ENCODE measurements at regions not wholly inside any gene's neighbourhood (a gene's known extent, or its start where the extent isn't known, plus 50 kb on each side); places are given as distances from the start of the nearest gene placed in this dataset.

DNA sequence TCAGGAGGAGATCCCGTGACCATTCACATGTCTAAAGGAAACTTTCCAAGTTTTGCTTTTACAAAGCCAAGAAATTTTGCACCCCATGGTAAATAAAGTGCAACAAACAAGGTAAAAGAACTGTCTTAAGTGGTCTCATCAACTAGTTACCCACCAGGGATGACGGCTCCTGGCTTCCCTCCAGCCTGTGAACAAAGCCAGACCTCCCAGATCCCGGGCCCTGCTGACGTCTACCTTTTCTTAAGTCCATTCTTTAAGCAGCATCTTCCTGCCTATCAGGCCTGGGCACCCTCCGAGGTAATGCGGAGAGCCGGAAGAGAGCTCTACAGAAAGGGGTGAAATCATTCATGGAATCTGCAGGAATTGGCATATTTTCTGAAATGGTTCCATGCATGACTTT is 58.0 kb upstream of the DAAM1 start:
- ChIA-PET CTCF (ENCODE audit: unreplicated experiment) (no interaction called here), POLR2A (interaction anchor here (0.8 kb wide), 1 partner anchor 22 kb away, joined by 3 read pairs; no protein-coding TSS in a partner anchor)
- Histone ChIP-seq H3K4me3 (ENCODE audit: low read depth, low read length, poor library complexity, severe bottlenecking) (no peak overlapping the region), H3K79me2 (ENCODE audit: insufficient read depth, low read depth, low read length) (no peaks in the 10 kb centered on the region), H3K9me3 (ENCODE audit: low read length) (no peaks in the 10 kb centered on the region), H3K9me2 (ENCODE audit: insufficient read depth, low read length) (no peaks in the 10 kb centered on the region), H3K4me2 (ENCODE audit: low read length) (no peak overlapping the region), H3K4me1 (ENCODE audit: insufficient read depth, low read length, poor library complexity, severe bottlenecking) (peaks cover 16% of the 10 kb centered on the region), H3K36me3 (ENCODE audit: insufficient read depth, low read length) (no peaks in the 10 kb centered on the region), H4K20me1 (ENCODE audit: insufficient read depth, low read length) (no peaks in the 10 kb centered on the region), H2AFZ (ENCODE audit: low read length) (peak overlapping the region; percentile 17; the same call in 1 of the 2 replicates), H3K27ac (ENCODE audit: low read depth, low read length, poor library complexity, severe bottlenecking) (no peak overlapping the region)
- no peak for DNase-seq (ENCODE audit: low spot score)
- TF ChIP-seq CTCF (conservative IDR thresholded peaks at IDR 0.05; ENCODE audit: low read length): no peak
- TF ChIP-seq EZH2phosphoT487 (IDR thresholded peaks at IDR 0.05; ENCODE audit: borderline replicate concordance, low read depth, low read length): no peak
- intact Hi-C loops (cut with micrococcal nuclease; ENCODE audit: unreplicated experiment): no loop called here
- no TSS peak for BruUV-seq (replicated peaks)

GRCh38 chr14:59131938-59132795 is 56.3 kb upstream of the DAAM1 start:
- no TSS peak for BruUV-seq (replicated peaks)
- Histone ChIP-seq H3K9me3 (ENCODE audit: low read length) (no peaks in the 10 kb centered on the region), H3K79me2 (ENCODE audit: insufficient read depth, low read depth, low read length) (no peaks in the 10 kb centered on the region), H3K36me3 (ENCODE audit: insufficient read depth, low read length) (no peaks in the 10 kb centered on the region), H3K4me2 (ENCODE audit: low read length) (no peak overlapping the region), H3K4me3 (ENCODE audit: low read depth, low read length, poor library complexity, severe bottlenecking) (no peak overlapping the region), H2AFZ (ENCODE audit: low read length) (peak overlapping the region; percentile 71), H3K9me2 (ENCODE audit: insufficient read depth, low read length) (no peaks in the 10 kb centered on the region), H3K4me1 (ENCODE audit: insufficient read depth, low read length, poor library complexity, severe bottlenecking) (peaks cover 10% of the 10 kb centered on the region), H3K27ac (ENCODE audit: low read depth, low read length, poor library complexity, severe bottlenecking) (no peak overlapping the region), H4K20me1 (ENCODE audit: insufficient read depth, low read length) (no peaks in the 10 kb centered on the region)
- POLR2A ChIA-PET: no interaction called here
- no peak for TF ChIP-seq EZH2phosphoT487 (IDR thresholded peaks at IDR 0.05; ENCODE audit: borderline replicate concordance, low read depth, low read length)
- TF ChIP-seq CTCF (conservative IDR thresholded peaks at IDR 0.05; ENCODE audit: low read length): no peak
- intact Hi-C loops (cut with micrococcal nuclease; ENCODE audit: unreplicated experiment): no loop called here
- CTCF ChIA-PET (ENCODE audit: unreplicated experiment): no interaction called here
- no peak for DNase-seq (ENCODE audit: low spot score)

Measured in OCI-LY7 (cell line).